NCI-H1092 treated with DMSO at 0.1 percent for 48 hours (cell line): ENCODE measurements at regions not wholly inside any gene's neighbourhood (a gene's known extent, or its start where the extent isn't known, plus 50 kb on each side); places are given as distances from the start of the nearest gene placed in this dataset.
"Not testable (repeated sequence)": the region's sequence is repeated elsewhere in the genome, so short reads cannot be mapped to it uniquely, and the experiment has no call there.

ENCODE experiments used
- DNase-seq: peaks from one replicate; lab custom pipeline; 2025; lab: John Stamatoyannopoulos, UW

DNA sequence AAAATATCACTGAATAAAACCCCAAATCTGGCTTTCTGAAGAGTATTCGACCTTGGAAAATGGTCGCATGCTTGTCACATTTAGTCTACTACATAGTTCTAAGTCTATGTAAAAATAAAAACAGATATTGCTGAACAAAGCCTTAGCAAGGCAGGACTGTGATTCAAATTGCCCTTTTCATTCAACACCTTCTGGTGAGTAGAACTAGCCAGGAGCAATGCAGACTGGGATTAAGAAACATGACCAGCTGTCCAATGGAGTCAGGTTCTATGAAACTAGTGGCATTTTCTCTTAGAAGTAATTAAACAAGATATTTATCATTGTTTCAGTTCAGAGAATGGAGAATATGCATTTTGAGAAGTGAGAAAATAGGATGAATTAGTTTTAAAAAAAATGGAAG lies 1260.5 kb upstream of the ACVR2A start:
- DNase-seq, result no peak

DNA sequence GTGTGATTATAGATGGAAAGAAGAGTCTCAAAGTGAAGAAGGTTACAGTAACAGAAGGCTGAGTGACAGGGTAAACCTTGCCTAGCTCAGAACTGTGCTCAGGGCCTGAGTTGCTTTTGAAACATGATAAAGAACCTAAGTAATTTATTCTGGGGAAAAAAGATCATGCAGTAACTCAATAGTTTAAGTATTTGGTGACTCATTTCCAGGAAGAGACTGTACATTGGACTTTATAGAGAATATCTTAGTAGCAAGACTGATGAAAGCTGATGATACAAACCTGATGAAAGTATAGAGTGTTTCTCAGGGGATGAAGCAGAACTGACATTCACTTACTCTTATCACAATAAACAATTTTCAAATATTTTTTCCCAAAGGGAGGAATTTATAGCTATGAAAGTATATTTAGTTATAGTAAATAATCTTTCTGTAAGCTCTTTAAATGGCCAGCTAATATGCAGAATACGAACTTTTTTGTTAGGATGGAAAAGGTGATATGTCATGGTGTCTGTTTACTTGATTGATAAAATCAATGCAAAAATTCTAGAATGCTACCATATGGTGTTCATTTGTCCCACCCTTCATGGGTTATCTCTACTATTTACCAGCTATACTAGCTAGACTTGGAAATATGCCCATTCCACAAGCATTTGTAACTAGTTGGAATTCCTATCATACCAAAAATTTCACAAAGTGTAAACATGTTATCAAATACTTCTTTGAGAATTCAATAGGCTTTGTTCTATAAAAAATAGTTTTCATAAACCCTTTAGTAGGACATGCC lies 1265.5 kb upstream of the ACVR2A start:
- no peak for DNase-seq

DNA sequence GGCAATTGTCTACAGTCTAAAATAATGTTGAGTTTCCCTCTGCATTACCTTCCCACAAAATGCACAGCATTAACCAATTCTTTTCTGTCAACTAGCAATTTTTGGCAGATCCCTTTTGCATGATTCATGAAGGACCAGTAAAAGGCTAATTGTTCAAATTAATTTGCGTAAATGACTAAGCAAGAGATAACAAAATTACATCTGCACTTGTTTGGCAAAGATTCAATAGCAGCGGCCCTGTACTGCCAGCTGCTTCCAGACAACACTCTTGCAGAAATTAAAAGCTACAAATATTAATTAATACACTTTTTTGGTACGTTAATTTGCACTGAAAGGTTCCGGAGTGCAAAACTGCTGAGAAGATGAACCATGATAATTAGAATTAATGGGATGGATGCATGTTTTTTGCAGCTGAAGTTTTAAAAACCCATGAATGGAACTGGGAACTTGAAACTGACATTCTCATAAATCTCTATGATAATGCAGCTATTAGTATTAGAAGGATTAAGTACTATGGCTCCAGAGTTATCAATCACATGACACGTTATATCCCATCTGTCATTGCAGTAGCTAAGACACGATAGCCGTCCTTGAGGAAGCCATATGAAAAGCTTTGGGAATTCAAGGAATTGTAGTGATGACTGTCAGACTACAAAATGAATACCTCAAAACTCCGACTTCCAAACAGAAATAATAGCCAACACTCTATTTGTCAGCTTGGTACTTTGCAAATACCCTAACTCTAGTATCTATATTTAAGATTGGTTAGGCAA lies 1268.3 kb upstream of the ACVR2A start:
- no peak for DNase-seq

DNA sequence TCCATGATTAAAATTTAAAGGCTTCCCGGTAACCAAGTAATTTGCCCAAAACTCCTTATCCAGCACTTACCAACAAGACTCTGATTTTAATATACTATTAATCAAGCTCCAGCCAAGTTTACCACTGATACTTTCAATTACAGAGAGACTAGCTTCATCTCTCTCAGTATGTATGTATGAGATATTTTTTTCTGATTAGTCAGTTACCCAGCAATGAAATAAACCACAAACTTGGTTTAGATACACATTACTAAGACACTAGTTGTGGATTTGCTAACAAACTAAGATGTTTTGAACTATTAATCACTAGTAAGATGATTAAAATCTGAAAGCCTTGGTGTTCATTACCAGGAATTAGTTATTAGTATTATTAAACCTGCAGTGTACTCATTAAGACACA lies 1272.2 kb upstream of the ACVR2A start:
- DNase-seq, result no peak

DNA sequence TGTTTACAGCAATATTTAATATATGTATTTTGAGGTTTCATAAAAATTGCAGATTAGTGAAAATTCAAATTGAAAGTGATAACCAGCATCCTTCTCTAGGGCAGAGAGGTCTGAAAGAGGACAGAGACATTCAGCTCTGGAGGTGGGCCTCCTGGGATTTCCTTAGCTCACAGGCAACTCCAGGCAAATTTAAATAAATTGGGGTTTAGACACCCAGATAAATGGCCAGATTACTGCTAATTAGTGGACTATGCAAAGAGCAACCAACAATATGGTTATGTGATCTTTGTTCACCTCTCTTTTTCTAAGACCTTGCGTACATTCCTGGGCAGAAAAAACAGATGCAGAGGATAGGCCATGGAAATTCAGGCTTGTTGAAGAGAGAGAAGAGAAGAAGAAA lies 1282.8 kb upstream of the ACVR2A start:
- DNase-seq, result no peak

DNA sequence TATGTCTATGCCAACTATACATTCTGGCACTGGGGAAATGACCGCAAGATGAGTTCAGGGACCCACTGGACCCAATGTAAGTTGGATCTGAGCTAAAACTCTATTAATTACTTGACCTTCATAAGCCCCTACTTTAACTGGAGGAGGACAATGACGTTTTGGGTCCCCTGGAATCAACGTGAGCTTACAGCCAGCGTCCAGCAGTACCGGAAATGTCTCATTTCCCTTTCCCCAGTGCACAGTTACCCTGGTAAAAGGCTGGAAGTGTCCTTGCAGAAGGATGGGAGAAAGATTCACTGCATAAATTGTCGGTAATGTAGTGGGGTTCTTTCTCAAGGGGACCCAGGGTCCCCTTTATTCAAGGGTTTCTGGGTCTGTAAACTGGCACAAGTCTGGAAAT lies 1297.6 kb upstream of the ACVR2A start:
- DNase-seq, result no peak

DNA sequence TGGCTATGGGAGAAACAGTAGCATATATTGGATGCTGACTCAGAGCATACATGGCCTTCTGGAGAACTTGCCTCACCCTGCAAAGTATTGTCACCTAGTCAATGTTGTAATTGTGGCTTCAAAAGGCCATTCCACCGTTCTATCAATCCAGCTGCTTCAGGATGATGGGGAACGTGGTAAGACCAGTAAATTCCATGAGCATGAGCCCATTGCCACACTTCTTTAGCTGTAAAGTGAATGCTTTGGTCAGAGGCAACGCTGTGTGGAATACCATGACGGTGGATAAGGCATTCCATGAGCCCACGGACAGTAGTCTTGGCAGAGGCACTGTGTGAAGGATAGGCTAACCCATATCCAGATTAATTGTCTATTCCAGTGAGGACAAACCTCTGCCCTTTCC lies 1300.1 kb upstream of the ACVR2A start:
- no peak for DNase-seq

DNA sequence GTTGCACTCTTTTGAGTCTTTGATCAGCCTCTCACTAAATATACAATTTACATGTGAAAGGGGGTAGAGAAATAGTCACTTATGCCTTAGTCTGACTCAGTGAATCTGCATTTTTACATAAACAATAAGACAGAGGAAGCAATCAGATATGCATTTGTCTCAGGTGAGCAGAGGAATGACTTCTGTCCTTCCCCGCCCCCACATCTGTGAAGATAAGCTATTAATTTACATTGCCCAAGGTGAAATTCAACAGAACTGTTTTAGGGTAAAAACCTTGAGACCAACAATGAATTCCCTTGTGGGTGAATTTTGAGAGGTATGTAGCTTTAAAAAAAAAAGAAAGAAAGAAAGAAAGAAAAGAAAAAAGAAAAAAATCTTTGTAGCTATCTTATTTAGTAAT lies 1302.9 kb upstream of the ACVR2A start:
- no peak for DNase-seq

DNA sequence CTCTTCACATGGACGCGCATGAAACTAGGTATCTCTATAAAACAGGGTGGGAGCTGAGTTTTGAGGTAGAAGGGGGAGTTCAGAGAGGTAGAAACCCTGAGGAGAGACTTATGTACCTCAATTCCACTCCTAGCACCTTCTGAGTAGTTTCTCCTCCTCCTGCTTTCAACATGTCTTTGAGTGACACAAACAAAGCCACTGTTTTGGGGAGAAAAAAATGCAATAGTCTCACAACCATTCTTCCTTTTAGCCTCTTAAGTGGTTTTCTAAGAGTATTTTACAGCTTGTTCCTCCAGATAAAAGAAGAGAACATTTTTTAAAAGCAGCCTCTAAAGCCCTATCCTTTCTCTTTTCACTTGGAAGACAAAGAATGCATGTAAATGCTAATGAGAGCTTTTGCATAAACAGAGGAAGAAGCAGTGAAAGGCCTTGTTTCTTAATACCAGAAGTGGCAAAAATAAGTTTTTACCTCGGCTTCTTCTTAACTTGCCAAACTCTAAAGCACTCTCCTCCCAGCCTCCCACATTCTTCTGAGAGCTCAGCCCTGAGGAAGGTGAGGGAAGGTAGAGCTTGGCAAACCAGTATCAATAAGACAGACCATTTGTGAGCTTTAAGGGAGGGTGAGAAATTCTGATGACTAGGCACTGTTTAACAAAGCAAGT lies 1304.4 kb upstream of the ACVR2A start:
- DNase-seq, result no peak

DNA sequence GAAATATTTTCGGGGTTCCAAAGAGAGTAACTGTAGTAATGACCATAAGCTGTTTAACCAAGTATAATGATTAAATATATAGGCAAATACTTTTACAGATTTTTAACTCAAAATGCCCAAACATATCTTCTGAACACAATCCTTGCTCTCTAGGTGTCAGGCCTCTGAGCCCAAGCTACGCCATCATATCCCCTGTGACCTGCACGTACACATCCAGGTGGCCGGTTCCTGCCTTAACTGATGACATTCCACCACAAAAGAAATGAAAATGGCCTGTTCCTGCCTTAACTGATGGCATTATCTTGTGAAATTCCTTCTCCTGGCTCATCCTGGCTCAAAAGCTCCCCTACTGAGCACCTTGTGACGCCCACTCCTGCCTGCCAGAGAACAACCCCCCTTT lies 1305.1 kb upstream of the ACVR2A start:
- not testable (repeated sequence) for DNase-seq

DNA sequence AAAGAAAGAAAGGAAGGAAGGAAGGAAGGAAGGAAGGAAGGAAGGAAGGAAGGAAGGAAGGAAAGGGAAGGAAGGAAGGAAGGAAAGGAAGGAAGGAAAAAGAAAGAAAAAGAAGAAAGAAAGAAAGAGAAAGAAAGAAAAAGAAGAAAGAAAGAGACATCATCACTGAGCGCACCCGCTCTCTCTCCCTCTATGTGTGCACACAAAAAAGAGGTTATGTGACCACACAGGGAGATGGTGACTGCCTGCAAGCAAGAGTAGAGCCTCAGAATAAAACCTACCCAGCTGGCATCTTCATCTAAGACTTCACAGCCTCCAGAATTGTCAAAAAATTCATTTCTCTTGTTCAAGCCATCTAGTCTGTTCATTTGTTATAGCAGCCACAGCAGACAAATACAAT lies 1307.4 kb upstream of the ACVR2A start:
- DNase-seq, result no peak

DNA sequence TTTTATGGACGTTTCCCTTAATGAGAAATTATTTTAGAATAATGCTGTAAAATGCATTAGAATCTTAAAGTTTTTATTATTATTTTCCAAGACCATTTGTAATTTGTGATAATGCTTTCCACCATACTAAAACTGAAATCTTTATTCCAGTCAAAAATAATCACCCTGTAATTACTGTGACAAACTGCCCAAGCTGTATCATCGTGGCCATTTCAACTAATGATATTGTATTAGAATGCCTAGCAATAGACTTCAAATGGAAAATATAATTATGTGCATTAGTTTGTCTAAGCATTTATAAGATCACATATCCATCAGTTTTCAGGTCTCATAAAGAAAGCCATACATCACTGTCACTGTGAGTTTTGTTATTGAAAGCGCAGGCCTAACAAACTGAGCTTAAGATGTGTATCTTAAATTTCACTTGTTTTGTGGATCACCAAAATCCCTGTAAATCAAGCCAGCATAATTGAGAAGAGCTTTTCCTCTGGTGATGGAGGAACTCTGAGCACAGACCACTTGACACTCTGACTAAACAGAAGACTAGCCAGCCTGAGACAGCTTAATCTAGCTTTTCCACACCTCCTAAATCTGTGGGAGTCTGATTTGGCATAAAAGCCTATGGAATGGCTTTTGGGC lies 1312.2 kb upstream of the ACVR2A start:
- no peak for DNase-seq

DNA sequence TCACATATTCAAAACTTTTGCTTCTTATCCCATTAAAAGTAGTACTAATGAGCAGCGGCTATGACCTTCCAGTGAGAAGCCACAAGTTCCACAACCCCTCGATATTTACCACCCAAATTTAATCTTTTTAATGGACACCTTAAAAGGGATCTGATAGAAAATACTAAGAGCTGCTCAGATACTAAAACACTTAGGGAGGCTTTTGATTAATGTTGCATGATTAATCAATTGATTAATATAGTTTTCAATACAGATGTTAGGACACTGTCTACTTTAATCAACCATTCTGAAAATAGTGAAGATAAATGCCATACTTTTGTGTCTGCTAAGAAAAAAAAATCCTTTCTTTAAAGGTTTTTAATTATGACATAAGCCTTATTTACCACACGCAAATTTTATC lies 1312.8 kb upstream of the ACVR2A start:
- no peak for DNase-seq

DNA sequence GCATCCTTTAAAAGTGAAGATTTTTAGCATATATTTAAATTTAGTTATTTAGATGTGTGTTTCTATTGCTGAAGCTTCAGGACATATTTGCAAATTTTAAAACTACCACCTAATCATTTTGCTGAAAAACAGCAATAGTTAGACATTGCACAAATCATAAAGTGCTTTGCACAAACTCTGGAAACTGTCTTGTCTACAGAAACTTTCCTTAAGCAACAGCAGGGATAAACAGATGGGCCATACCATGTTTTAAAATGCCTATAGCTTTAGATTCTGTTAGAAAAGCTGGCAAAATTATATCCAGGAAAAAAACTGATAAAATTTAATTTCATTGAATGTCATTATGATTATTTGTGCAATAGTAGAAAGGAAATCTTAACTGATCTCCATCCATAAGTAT lies 1313.9 kb upstream of the ACVR2A start:
- no peak for DNase-seq

DNA sequence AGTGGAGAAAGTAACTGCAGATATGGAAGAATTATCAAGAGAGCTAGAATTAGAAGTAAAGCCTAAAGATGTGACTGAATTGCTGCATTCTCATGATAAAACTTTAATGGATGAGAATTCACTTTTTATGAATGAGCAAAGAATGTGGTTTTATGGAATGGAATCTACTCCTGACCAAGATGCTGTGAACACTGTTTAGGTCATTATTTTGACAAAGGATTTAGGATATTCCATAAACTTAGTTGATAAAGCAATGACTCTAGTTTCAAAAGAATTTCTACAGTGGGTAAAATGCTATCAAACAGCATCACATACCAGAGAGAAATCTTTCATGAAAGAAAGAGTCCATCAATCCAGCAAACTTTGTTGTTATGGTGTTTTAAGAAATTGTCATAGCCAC lies 1317.7 kb upstream of the ACVR2A start:
- no peak for DNase-seq

DNA sequence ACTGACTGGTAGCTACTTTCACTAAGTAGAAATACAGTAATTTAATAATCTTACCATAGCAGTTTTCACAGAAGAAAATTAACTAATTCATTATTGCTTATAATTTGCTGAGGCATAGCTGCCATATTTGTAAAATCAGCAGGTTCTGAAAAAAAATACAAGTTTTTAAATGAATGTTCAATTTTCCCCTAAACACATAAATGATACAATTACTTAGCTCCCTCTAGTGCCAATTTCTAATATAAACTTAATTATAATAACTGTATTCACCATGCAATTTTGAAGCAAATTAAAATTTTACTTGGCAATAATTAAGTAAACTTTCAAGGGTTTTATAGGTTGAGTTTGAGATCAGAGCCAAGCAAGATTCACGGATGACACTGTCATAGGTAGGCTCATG lies 1321.6 kb upstream of the ACVR2A start:
- peak; percentile 5 for DNase-seq

DNA sequence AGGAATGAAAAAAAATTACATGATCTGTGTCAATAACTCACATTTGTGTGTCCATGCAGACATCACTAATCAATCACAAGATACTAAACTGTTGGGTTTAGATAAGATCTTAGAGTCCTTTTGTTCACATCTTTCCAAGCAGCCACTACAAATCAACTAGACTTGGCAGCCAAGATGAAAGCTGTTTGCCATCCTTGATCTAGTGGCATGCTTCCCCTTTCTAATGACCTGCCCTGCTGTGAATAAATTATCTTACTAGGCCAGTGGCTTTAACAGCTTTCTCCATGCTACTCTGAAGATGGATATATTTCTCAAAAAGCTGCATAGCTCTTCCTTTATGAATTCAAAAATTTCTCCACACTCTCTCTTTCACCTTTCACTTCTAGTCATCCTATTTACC lies 1338.0 kb upstream of the ACVR2A start:
- DNase-seq, result no peak

DNA sequence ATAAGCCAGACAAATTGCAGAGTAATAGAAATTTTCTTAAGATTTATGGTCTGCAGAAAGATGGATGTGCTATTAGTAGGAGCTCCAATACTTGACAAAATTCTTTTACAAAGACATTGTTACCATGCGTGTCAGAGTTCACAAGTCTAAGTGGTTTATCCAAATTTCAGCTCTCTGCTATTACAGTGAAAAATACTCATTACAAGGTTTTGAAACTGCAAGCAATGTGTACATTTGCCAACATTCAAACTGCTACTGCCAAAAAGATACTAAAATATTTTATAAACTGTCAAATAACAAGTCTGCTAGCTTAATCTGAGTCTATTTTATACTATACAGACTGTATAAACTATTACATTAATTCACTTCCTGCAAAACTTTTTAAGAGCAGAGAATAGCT lies 1341.5 kb upstream of the ACVR2A start:
- DNase-seq, result no peak

DNA sequence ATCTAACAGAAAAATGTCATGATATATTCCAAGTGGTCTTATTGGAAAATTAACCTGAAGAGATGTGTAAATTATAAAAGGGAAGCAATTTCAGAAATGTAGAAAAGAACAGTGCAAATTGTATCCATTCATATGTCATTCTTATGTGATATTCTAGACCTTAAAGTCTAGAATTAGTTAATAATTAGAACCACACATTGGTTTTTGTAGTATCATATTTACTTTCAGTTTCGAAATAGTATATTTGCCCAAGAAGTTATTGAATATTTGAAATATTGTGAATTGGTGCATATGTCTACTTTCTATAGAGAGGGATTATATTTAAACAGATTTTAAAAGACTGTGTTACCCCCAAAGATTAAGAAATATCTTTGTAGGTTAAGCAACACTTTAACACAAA lies 1348.6 kb upstream of the ACVR2A start:
- DNase-seq, result no peak

DNA sequence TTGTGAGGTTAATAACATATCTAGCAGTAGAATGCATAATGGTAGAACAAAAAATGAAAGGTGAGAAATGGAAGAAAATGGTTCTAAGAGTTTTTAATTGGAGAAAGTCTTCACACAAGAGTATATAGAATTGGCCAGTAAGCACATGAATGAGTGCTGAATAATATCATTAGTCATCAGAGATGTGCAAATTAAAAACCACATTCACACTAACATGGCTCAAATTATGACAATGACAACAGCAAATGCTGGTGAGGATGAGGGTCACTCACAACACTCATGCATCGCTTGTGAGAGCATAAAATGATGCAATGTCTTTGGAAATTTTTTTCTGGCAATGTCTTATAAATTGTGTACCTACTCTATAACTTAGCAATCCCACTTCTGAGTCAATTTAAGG lies 1355.4 kb upstream of the ACVR2A start:
- DNase-seq, result no peak

DNA sequence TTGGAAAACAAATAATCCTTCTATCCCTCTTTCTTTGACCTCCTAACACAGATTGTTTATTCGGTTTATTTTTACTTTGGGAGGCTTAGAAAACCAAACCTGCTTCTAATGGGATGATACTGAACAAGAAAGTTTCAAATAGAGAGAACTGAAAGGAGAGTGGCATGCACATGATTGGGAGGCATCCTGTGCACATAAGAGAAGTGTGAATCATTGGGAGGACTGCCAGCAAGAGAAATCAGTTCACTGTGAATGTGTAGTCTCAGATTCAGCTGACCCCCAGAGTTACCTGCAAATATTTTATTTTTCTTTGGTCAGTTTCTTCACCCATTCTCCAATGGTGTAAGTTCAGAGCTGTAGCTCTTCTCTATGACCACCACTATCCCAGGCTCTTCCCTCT lies 1363.2 kb upstream of the ACVR2A start:
- no peak for DNase-seq

DNA sequence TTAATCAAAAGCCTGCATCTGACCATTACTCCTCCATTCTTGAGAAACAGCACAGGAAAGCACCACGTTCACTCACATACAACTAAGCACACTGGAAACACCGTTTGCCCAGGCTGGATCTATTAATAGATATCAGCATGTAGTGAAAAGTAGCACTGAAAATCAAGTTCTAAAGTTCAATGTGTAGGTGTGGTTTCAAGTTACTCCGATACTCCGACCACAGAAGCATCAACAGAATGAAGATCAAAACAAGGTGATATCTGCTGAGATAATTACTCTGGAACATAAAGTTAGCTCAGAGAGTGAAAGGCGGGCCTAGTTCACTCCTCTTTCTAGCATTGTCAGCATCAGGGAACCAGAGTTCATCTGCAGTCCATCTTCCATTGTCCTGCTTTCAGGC lies 1367.4 kb upstream of the ACVR2A start:
- no peak for DNase-seq

DNA sequence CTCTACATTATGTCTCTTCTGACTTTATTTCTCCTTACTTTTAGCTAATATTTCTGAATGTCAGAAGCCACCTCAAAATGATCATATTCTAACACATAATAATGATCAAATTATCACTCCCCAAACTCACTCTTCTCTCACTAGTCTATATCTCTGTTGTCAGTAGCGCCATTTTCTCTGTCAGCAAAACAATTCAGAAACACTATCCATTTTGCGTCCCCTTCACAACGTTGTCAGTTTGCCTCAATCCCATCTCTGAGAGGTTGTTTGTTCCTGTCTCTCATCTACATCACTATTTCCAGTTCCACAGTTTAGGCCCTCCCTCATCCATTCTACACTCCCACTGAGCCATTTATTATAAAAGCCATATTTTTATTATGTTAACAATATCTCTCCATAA lies 1376.3 kb upstream of the ACVR2A start:
- no peak for DNase-seq
